Esophagus muscularis mucosa (tissue), 4 donors: ENCODE measurements at regions not wholly inside any gene's neighbourhood (a gene's known extent, or its start where the extent isn't known, plus 50 kb on each side); places are given as distances from the start of the nearest gene placed in this dataset.

Experiments used
- DNase-seq: peaks from one replicate; pipeline ENCODE4 v3.0.0-alpha.2; 2017; ENCODE audit errors: extremely low spot score
- H3K27ac ChIP-seq, 4 donors: fragments of 200-600 bp; sonication (generic); replicated peaks in 1 of 4; 1 replicate in 3 of 4; 2 replicates in 1 of 4; pipeline ENCODE4 v1.5.1; 2016 to 2019; ENCODE audit warnings: mild to moderate bottlenecking in 1 of 4
- H3K27me3 ChIP-seq, 4 donors: fragments of 200-600 bp; sonication (generic); one replicate each; pipeline versions ENCODE4 v1.5.1 to v1.6.0; 2016 to 2019
- H3K36me3 ChIP-seq, 4 donors: fragments of 200-600 bp; sonication (generic); one replicate each; pipeline ENCODE4 v1.5.1; 2016 to 2019
- H3K4me1 ChIP-seq, 4 donors: fragments of 200-600 bp; sonication (generic); one replicate each; pipeline ENCODE4 v1.5.1; 2016 to 2019
- H3K4me3 ChIP-seq, 4 donors: fragments of 200-600 bp; sonication (generic); 1 replicate in 2 of 4; 2 replicates in 2 of 4; pipeline ENCODE4 v1.5.1; 2016 to 2019; ENCODE audit warnings: mild to moderate bottlenecking in 4 of 4, moderate library complexity in 1 of 4
- H3K9me3 ChIP-seq, 4 donors: fragments of 200-600 bp; sonication (generic); 1 replicate in 3 of 4; 2 replicates in 1 of 4; pipeline ENCODE4 v1.5.1; 2016 to 2019
- EP300 ChIP-seq: sonication (generic); formaldehyde crosslinking; IDR thresholded peaks from one replicate; pipeline ENCODE4 v1.6.1; 2017; ENCODE audit warnings: antibody characterized with exemption
- POLR2A ChIP-seq: fragments of 450-650 bp; IDR thresholded peaks from one replicate; pipeline ENCODE4 v1.6.1; 2017; ENCODE audit warnings: antibody characterized with exemption, moderate library complexity, mild to moderate bottlenecking, low read depth
- POLR2AphosphoS5 ChIP-seq, 2 donors: sonication (generic); formaldehyde crosslinking; IDR thresholded peaks; one replicate each; pipeline ENCODE4 v1.6.1; 2017; ENCODE audit warnings: antibody characterized with exemption in 2 of 2
- WGBS: methylation state at CpG from one replicate; pipeline ENCODE4 v1.1.5; 2018; 5-methylcytosine and 5-hydroxymethylcytosine counted together
- intact Hi-C: fragments of 100-400 bp; cut with DNase I; formaldehyde crosslinking; loops from one replicate; pipeline ENCODE4 v1.15.1; 2023
- TF ChIP-seq, protein P1 (sequence below), 3 experiments: fragments of 200-600 bp in 2 of 3; fragments of 450-650 bp in 1 of 3; sonication (generic) in 2 of 3; IDR thresholded peaks; one replicate each; pipeline ENCODE4 v1.5.1; 2017 to 2019; ENCODE audit warnings: antibody characterized with exemption in 3 of 3, mild to moderate bottlenecking in 2 of 3, moderate library complexity in 1 of 3

DNA sequence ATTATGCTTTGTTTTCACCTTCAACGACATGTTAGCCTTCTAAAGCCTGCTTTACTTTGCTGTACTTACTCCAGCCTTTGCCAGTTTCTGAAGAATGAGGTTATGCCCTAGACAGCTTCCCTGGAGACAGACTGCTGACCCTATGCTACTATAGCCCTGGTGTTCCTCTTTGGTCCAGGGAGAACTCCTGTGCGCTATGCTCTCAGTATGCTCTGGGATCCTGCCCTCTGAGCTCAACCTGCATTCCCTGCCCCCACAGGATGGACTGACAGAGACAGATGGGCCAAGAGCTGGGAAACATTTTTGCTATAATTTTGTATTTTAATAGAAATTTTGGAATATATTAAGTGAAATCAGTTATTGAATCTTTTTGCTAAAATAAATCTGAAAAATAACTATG lies 425.9 kb downstream of the TMA16 start:
- WGBS, result 74% methylated on average over 2 of the region's 2 CpGs
- TF ChIP-seq, protein P1, sequence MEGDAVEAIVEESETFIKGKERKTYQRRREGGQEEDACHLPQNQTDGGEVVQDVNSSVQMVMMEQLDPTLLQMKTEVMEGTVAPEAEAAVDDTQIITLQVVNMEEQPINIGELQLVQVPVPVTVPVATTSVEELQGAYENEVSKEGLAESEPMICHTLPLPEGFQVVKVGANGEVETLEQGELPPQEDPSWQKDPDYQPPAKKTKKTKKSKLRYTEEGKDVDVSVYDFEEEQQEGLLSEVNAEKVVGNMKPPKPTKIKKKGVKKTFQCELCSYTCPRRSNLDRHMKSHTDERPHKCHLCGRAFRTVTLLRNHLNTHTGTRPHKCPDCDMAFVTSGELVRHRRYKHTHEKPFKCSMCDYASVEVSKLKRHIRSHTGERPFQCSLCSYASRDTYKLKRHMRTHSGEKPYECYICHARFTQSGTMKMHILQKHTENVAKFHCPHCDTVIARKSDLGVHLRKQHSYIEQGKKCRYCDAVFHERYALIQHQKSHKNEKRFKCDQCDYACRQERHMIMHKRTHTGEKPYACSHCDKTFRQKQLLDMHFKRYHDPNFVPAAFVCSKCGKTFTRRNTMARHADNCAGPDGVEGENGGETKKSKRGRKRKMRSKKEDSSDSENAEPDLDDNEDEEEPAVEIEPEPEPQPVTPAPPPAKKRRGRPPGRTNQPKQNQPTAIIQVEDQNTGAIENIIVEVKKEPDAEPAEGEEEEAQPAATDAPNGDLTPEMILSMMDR (IDR thresholded peaks at IDR 0.05), result no peak
- TF ChIP-seq POLR2AphosphoS5 (IDR thresholded peaks at IDR 0.05) (no peak), EP300 (no peak), POLR2A (no peak)
- Histone ChIP-seq H3K27ac (no peak overlapping the region), H3K4me1 (no peaks in the 10 kb centered on the region), H3K36me3 (no peaks in the 10 kb centered on the region), H3K27me3 (no peaks in the 10 kb centered on the region), H3K9me3 (no peaks in the 10 kb centered on the region), H3K4me3 (no peak overlapping the region)
- intact Hi-C loops, result no loop called here
- DNase-seq, result no peak

DNA sequence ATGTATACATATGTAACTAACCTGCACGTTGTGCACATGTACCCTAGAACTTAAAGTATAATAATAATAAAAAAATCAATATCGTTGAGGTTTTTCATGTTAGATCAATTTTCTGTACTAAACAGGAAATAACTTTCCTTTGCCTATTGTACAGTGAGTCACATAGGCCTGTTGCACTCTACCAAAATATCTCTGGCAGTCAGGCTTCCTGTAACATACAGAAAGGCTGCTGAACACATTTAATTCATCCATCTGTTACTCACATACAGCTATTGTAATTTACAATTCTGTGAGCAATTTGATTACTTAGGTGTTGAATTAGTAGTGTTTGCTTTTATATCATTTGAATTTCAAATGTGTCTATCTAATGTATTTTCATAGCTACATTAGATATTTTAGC lies 427.8 kb downstream of the TMA16 start:
- no peaks in the 10 kb centered on the region for H3K27me3 ChIP-seq
- no peak for DNase-seq
- TF ChIP-seq EP300, result no peak
- no peak for TF ChIP-seq POLR2AphosphoS5 (IDR thresholded peaks at IDR 0.05)
- no peak for TF ChIP-seq POLR2A
- TF ChIP-seq, protein P1 (IDR thresholded peaks at IDR 0.05), result no peak
- H3K36me3 ChIP-seq, result no peaks in the 10 kb centered on the region
- H3K27ac ChIP-seq, result no peak overlapping the region
- H3K4me3 ChIP-seq, result no peak overlapping the region
- WGBS, result 87% methylated on average over 2 of the region's 2 CpGs
- no peaks in the 10 kb centered on the region for H3K9me3 ChIP-seq
- intact Hi-C loops, result no loop called here
- no peaks in the 10 kb centered on the region for H3K4me1 ChIP-seq

DNA sequence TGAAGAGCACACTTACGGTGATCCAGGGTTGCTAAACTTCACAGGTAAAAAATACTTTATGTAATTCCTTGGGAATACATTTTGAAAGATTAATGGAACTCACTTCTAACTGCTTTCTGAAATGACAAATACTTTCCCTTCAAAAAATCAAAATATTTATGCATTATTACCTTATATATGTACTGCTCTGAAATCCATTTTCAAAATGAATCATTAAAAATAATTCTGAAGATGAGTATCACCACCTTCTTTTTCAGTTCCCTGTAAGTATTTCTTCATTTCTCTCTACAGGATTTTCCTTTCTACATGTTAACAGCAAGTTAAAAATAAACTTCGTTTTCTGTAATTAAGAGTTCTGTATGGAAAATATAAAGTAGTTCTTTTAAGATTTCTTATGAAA lies 428.6 kb downstream of the TMA16 start:
- H3K27me3 ChIP-seq, result no peaks in the 10 kb centered on the region
- H3K4me1 ChIP-seq, result no peaks in the 10 kb centered on the region
- no peaks in the 10 kb centered on the region for H3K36me3 ChIP-seq
- no peak overlapping the region for H3K4me3 ChIP-seq
- no peak for DNase-seq
- intact Hi-C loops, result no loop called here
- no peaks in the 10 kb centered on the region for H3K9me3 ChIP-seq
- WGBS, result 83% methylated on average over 2 of the region's 2 CpGs
- H3K27ac ChIP-seq, result no peak overlapping the region
- no peak for TF ChIP-seq POLR2AphosphoS5 (IDR thresholded peaks at IDR 0.05)
- TF ChIP-seq EP300, result no peak
- TF ChIP-seq, protein P1 (IDR thresholded peaks at IDR 0.05), result no peak
- no peak for TF ChIP-seq POLR2A

DNA sequence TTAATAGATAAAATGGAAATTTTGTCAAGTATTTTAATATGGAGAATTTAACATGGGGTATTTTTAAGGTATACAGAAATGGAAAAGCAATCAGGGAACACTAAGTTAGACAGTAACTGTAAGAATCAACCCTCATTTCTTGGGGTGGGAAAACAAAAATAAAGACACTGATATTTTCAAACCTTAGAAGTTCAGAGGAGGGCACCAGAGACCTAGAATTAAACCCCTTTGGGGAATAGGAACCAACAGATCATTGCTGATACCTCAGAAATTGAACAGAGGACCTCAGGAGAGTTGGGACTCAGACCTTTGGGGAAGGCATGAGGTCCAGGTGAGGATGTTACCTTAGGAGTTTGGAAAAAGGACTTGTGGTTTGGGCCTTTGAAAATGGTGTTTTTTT lies 435.6 kb downstream of the TMA16 start:
- Histone ChIP-seq H3K4me1 (no peaks in the 10 kb centered on the region), H3K4me3 (no peak overlapping the region), H3K27me3 (no peaks in the 10 kb centered on the region), H3K36me3 (no peaks in the 10 kb centered on the region), H3K9me3 (no peaks in the 10 kb centered on the region), H3K27ac (no peak overlapping the region)
- intact Hi-C loops, result no loop called here
- no peak for DNase-seq
- TF ChIP-seq, protein P1 (IDR thresholded peaks at IDR 0.05), result no peak
- TF ChIP-seq POLR2AphosphoS5 (IDR thresholded peaks at IDR 0.05) (no peak), POLR2A (no peak), EP300 (no peak)

DNA sequence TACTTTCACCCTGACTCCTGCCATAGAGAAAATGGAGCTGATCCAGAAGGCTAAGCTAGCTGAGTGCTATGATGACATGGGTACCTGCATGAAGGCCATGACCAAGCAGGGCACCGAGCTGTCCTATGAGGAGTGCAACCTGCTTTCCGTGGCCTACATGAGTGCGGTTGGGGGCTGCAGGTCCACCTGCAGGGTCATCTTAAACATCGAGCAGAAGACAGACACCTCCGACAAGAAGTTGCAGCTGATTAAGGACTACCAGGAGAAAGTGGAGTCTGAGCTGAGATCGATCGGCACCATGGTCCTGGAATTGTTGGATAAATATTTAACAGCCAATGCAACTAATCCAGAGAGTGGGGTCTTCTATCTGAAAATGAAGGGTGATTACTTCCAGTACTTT lies 438.0 kb downstream of the TMA16 start:
- no peaks in the 10 kb centered on the region for H3K4me1 ChIP-seq
- 97% methylated on average over 7 of the region's 7 CpGs for WGBS

More for the DNA sequence above, 438.0 kb downstream of the TMA16 start:
- Histone ChIP-seq H3K4me3 (no peak overlapping the region), H3K36me3 (no peaks in the 10 kb centered on the region), H3K9me3 (no peaks in the 10 kb centered on the region), H3K27me3 (no peaks in the 10 kb centered on the region), H3K27ac (no peak overlapping the region)
- intact Hi-C loops, result no loop called here
- TF ChIP-seq, protein P1 (IDR thresholded peaks at IDR 0.05), result no peak
- TF ChIP-seq EP300 (no peak), POLR2A (no peak), POLR2AphosphoS5 (IDR thresholded peaks at IDR 0.05) (no peak)
- DNase-seq, result no peak
